Fibroblast of mammary gland (primary cell): ENCODE measurements at regions not wholly inside any gene's neighbourhood (a gene's known extent, or its start where the extent isn't known, plus 50 kb on each side); places are given as distances from the start of the nearest gene placed in this dataset.

Experiments used
- DNase-seq: peaks from one replicate; pipeline ENCODE4 v3.0.0-alpha.2; 2010; ENCODE audit warnings: low read depth
- H3K4me3 ChIP-seq: 2 replicates; pipeline ENCODE4 v1.5.1; 2011; ENCODE audit warnings: low read depth, mild to moderate bottlenecking, low read length, moderate library complexity; ENCODE audit not compliant: control insufficient read depth
- CTCF ChIP-seq: conservative IDR thresholded peaks from 2 replicates; pipeline ENCODE4 v1.5.1; 2011; ENCODE audit warnings: low read depth, low read length, inconsistent platforms; ENCODE audit not compliant: control insufficient read depth, insufficient read depth

- no peak overlapping the region for H3K4me3 ChIP-seq
- TF ChIP-seq CTCF, result no peak
- no peak for DNase-seq
Observed at GRCh38 chr5:133723126-133723525, 110.8 kb upstream of the FSTL4 start.

GRCh38 chr5:133721365-133721764 is 109.0 kb upstream of the FSTL4 start:
- TF ChIP-seq CTCF, result no peak
- no peak overlapping the region for H3K4me3 ChIP-seq
- no peak for DNase-seq

GRCh38 chr5:133718457-133718856 is 106.1 kb upstream of the FSTL4 start:
- TF ChIP-seq CTCF, result no peak
- H3K4me3 ChIP-seq, result no peak overlapping the region
- DNase-seq, result no peak

- DNase-seq, result no peak
- no peak overlapping the region for H3K4me3 ChIP-seq
- no peak for TF ChIP-seq CTCF
Observed at GRCh38 chr5:133716532-133717183, 104.3 kb upstream of the FSTL4 start.

GRCh38 chr5:133715616-133716015 is 103.3 kb upstream of the FSTL4 start:
- DNase-seq, result no peak
- TF ChIP-seq CTCF, result no peak
- no peak overlapping the region for H3K4me3 ChIP-seq

GRCh38 chr5:133715216-133715615 is 102.9 kb upstream of the FSTL4 start:
- no peak for TF ChIP-seq CTCF
- DNase-seq, result no peak
- H3K4me3 ChIP-seq, result no peak overlapping the region
